GM23338 (cell line): ENCODE measurements at regions not wholly inside any gene's neighbourhood (a gene's known extent, or its start where the extent isn't known, plus 50 kb on each side); places are given as distances from the start of the nearest gene placed in this dataset.

ENCODE experiments used
- ATAC-seq: fragments of 200-7000 bp; cut with Tn5 transposase; 3 replicates; pipeline ENCODE4 v1.9.1; 2020
- DNase-seq: peaks from one replicate; pipeline ENCODE4 v3.0.0-alpha.2; 2015; ENCODE audit warnings: low spot score
- H2AFZ ChIP-seq: fragments of 200-600 bp; sonication (generic); 2 replicates; pipeline ENCODE4 v1.8.0; 2016; ENCODE audit warnings: antibody characterized with exemption, mild to moderate bottlenecking, moderate library complexity
- H3F3A ChIP-seq: fragments of 200-600 bp; sonication (generic); replicated peaks from 2 replicates; pipeline ENCODE4 v1.8.0; 2017; ENCODE audit warnings: antibody characterized with exemption, mixed run types, low read depth
- H3K27ac ChIP-seq: fragments of 200-600 bp; sonication (generic); 2 replicates; pipeline ENCODE4 v1.6.1; 2016; ENCODE audit warnings: low read depth
- H3K27me3 ChIP-seq: fragments of 200-600 bp; sonication (generic); 2 replicates; pipeline ENCODE4 v1.8.0; 2016; ENCODE audit warnings: mild to moderate bottlenecking, mixed run types, moderate library complexity; ENCODE audit not compliant: insufficient read depth
- H3K36me3 ChIP-seq: fragments of 200-600 bp; sonication (generic); 2 replicates; pipeline ENCODE4 v1.8.0; 2016; ENCODE audit warnings: mild to moderate bottlenecking; ENCODE audit not compliant: insufficient read depth
- H3K4me1 ChIP-seq: fragments of 200-600 bp; sonication (generic); 2 replicates; pipeline ENCODE4 v1.8.0; 2016; ENCODE audit warnings: mild to moderate bottlenecking, moderate library complexity; ENCODE audit not compliant: insufficient read depth
- H3K4me2 ChIP-seq: fragments of 200-600 bp; sonication (generic); 2 replicates; pipeline ENCODE4 v1.7.1; 2017; ENCODE audit warnings: mixed run types
- H3K4me3 ChIP-seq: fragments of 200-600 bp; sonication (generic); 2 replicates; pipeline ENCODE4 v1.6.1; 2016; ENCODE audit warnings: mixed run types
- H3K79me2 ChIP-seq: fragments of 200-600 bp; sonication (generic); replicated peaks from 2 replicates; pipeline ENCODE4 v1.8.0; 2017; ENCODE audit warnings: mild to moderate bottlenecking; ENCODE audit not compliant: insufficient read depth
- H3K9me2 ChIP-seq: fragments of 200-600 bp; sonication (generic); 2 replicates; pipeline ENCODE4 v1.8.0; 2017; ENCODE audit not compliant: insufficient read depth
- H4K20me1 ChIP-seq: fragments of 200-600 bp; sonication (generic); replicated peaks from 2 replicates; pipeline ENCODE4 v1.8.0; 2017; ENCODE audit warnings: mild to moderate bottlenecking; ENCODE audit not compliant: insufficient read depth
- H3K27ac Mint-ChIP-seq: 2 replicates; pipeline ENCODE4 v1.8.0; 2020; ENCODE audit warnings: inconsistent platforms, mild to moderate bottlenecking, moderate library complexity, mixed read lengths
- H3K27me3 Mint-ChIP-seq: 3 replicates; pipeline ENCODE4 v1.8.0; 2022; ENCODE audit warnings: low read depth, mild to moderate bottlenecking, moderate library complexity, mixed read lengths, inconsistent platforms; ENCODE audit not compliant: insufficient read depth, poor library complexity
- H3K36me3 Mint-ChIP-seq: 3 replicates; pipeline ENCODE4 v1.8.0; 2021; ENCODE audit warnings: low read depth, mild to moderate bottlenecking, inconsistent platforms, moderate library complexity, mixed read lengths
- H3K4me1 Mint-ChIP-seq: 3 replicates; pipeline ENCODE4 v1.8.0; 2020; ENCODE audit warnings: mild to moderate bottlenecking, inconsistent platforms, mixed read lengths
- H3K4me3 Mint-ChIP-seq: 3 replicates; pipeline ENCODE4 v1.8.0; 2021; ENCODE audit warnings: moderate library complexity, mild to moderate bottlenecking, inconsistent platforms, mixed read lengths
- H3K9me3 Mint-ChIP-seq: 3 replicates; pipeline ENCODE4 v1.8.0; 2020; ENCODE audit warnings: moderate library complexity, mild to moderate bottlenecking, inconsistent platforms, mixed read lengths
- CREB1 ChIP-seq: fragments of 250-450 bp; sonication (Bioruptor Pico); IDR thresholded peaks from 2 replicates; pipeline ENCODE4 v1.5.0; 2020; ENCODE audit warnings: low read depth, mild to moderate bottlenecking, moderate library complexity
- CTCF ChIP-seq, 2 experiments: fragments of 200-600 bp in 1 of 2; sonication (generic) in 1 of 2; conservative IDR thresholded peaks; 2 replicates each; pipeline versions ENCODE4 v1.5.1 to v1.6.1; 2016 to 2017; ENCODE audit warnings: antibody characterized with exemption in 2 of 2, low read depth in 2 of 2, mild to moderate bottlenecking in 2 of 2, moderate library complexity in 1 of 2
- EZH2 ChIP-seq: fragments of 200-600 bp; sonication (generic); IDR thresholded peaks from one replicate; pipeline ENCODE4 v1.8.0; 2017; ENCODE audit warnings: antibody characterized with exemption, mild to moderate bottlenecking, low read depth; ENCODE audit not compliant: unreplicated experiment
- EZH2phosphoT487 ChIP-seq: fragments of 200-600 bp; sonication (generic); IDR thresholded peaks from one replicate; pipeline ENCODE4 v1.8.1; 2018; ENCODE audit warnings: antibody characterized with exemption; ENCODE audit not compliant: unreplicated experiment
- JUNB ChIP-seq: IDR thresholded peaks from one replicate; pipeline ENCODE4 v1.6.1; 2016; ENCODE audit warnings: antibody characterized with exemption; ENCODE audit not compliant: unreplicated experiment
- NANOG ChIP-seq: IDR thresholded peaks from 2 replicates; pipeline ENCODE4 v1.6.1; 2016; ENCODE audit warnings: antibody characterized with exemption, borderline replicate concordance
- POLR2AphosphoS5 ChIP-seq: IDR thresholded peaks from 2 replicates; pipeline ENCODE4 v1.6.1; 2016; ENCODE audit warnings: antibody characterized with exemption, low read depth
- REST ChIP-seq: IDR thresholded peaks from one replicate; pipeline ENCODE4 v1.6.1; 2018; ENCODE audit warnings: antibody characterized with exemption; ENCODE audit not compliant: unreplicated experiment
- STAT1 ChIP-seq: IDR thresholded peaks from one replicate; pipeline ENCODE4 v1.6.1; 2016; ENCODE audit warnings: antibody characterized with exemption; ENCODE audit not compliant: unreplicated experiment
- ZNF114 ChIP-seq: fragments of 250-450 bp; sonication (Bioruptor Pico); IDR thresholded peaks from 2 replicates; pipeline ENCODE4 v1.5.0; 2020; ENCODE audit warnings: mild to moderate bottlenecking, moderate library complexity
- ZNF331 ChIP-seq: fragments of 250-450 bp; sonication (Bioruptor Pico); IDR thresholded peaks from 2 replicates; pipeline ENCODE4 v1.5.0; 2020; ENCODE audit warnings: low read depth, mild to moderate bottlenecking, moderate library complexity
- ZNF462 ChIP-seq: fragments of 250-450 bp; sonication (Bioruptor Pico); IDR thresholded peaks from 2 replicates; pipeline ENCODE4 v1.5.0; 2020; ENCODE audit warnings: mild to moderate bottlenecking, moderate library complexity
- TF ChIP-seq, protein P1 (sequence below): IDR thresholded peaks from 2 replicates; pipeline ENCODE4 v1.6.1; 2016; ENCODE audit warnings: antibody characterized with exemption

GRCh38 chr10:80734589-80734988 lies 196.9 kb downstream of the SH2D4B start:
- H3K4me3 ChIP-seq = no peak overlapping the region
- H3K4me2 ChIP-seq = no peak overlapping the region
- Mint-ChIP-seq H3K4me1 (peaks cover 24% of the 10 kb centered on the region), H3K27me3 (no peaks in the 10 kb centered on the region), H3K27ac (no peak overlapping the region), H3K4me3 (no peak overlapping the region), H3K36me3 (peaks cover 7% of the 10 kb centered on the region; the same call in 2 of the 3 replicates), H3K9me3 (no peaks in the 10 kb centered on the region; the same call in 2 of the 3 replicates)
- no peaks in the 10 kb centered on the region for H3K27me3 ChIP-seq
- no peaks in the 10 kb centered on the region for H4K20me1 ChIP-seq
- peaks cover 30% of the 10 kb centered on the region; the same call in 1 of the 2 replicates for H3K9me2 ChIP-seq
- no peak overlapping the region for H2AFZ ChIP-seq
- H3F3A ChIP-seq = no peaks in the 10 kb centered on the region
- no peak for DNase-seq
- H3K27ac ChIP-seq = no peak overlapping the region
- TF ChIP-seq CTCF (conservative IDR thresholded peaks at IDR 0.05; ENCODE audit: low read depth in 2 of 2) = no peak
- no peak for TF ChIP-seq POLR2AphosphoS5
- TF ChIP-seq EZH2 = no peak
- no peak for TF ChIP-seq ZNF114 (CRISPR knock-in tag)
- TF ChIP-seq ZNF331 (CRISPR knock-in tag) = no peak
- TF ChIP-seq STAT1 = no peak
- TF ChIP-seq NANOG = no peak
- no peak for TF ChIP-seq JUNB
- no peak for TF ChIP-seq CREB1 (CRISPR knock-in tag)
- no peak for TF ChIP-seq ZNF462 (CRISPR knock-in tag)
- TF ChIP-seq, protein P1, sequence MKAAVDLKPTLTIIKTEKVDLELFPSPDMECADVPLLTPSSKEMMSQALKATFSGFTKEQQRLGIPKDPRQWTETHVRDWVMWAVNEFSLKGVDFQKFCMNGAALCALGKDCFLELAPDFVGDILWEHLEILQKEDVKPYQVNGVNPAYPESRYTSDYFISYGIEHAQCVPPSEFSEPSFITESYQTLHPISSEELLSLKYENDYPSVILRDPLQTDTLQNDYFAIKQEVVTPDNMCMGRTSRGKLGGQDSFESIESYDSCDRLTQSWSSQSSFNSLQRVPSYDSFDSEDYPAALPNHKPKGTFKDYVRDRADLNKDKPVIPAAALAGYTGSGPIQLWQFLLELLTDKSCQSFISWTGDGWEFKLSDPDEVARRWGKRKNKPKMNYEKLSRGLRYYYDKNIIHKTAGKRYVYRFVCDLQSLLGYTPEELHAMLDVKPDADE = no peak
- TF ChIP-seq REST = no peak
- TF ChIP-seq EZH2phosphoT487 = no peak
- H3K79me2 ChIP-seq = no peaks in the 10 kb centered on the region
- ATAC-seq = no peak
- H3K4me1 ChIP-seq = peaks cover 21% of the 10 kb centered on the region
- H3K36me3 ChIP-seq = no peaks in the 10 kb centered on the region
